SKM-1 (cell line): ENCODE measurements at regions not wholly inside any gene's neighbourhood (a gene's known extent, or its start where the extent isn't known, plus 50 kb on each side); places are given as distances from the start of the nearest gene placed in this dataset.
"Not testable (repeated sequence)": the region's sequence is repeated elsewhere in the genome, so short reads cannot be mapped to it uniquely, and the experiment has no call there.

Experiments
- DNase-seq: peaks from one replicate; lab custom pipeline; 2025; ENCODE audit not compliant: unreplicated experiment; lab: John Stamatoyannopoulos, UW

- DNase-seq = no peak
Measured at GRCh38 chr7:93830141-93830925, 60.2 kb downstream of the TFPI2 start.

- DNase-seq = no peak
Measured at GRCh38 chr7:93828260-93828659, 62.3 kb downstream of the TFPI2 start.

GRCh38 chr7:93823621-93824020 lies 66.9 kb downstream of the TFPI2 start:
- no peak for DNase-seq

GRCh38 chr7:93821463-93821862 lies 69.1 kb downstream of the TFPI2 start:
- no peak for DNase-seq

GRCh38 chr7:93819699-93820098 lies 70.9 kb downstream of the TFPI2 start:
- DNase-seq = no peak

- DNase-seq = no peak
Measured at GRCh38 chr7:93817526-93817925, 73.0 kb downstream of the TFPI2 start.

- no peak for DNase-seq
Measured at GRCh38 chr7:93817004-93817403, 73.5 kb downstream of the TFPI2 start.

- DNase-seq = no peak
Measured at GRCh38 chr7:93813514-93813913, 77.0 kb downstream of the TFPI2 start.

GRCh38 chr7:93812061-93812460 lies 78.5 kb downstream of the TFPI2 start:
- DNase-seq = no peak

GRCh38 chr7:93811198-93811597 lies 79.4 kb downstream of the TFPI2 start:
- no peak for DNase-seq

- DNase-seq = no peak
Measured at GRCh38 chr7:93810561-93810960, 80.0 kb downstream of the TFPI2 start.

- no peak for DNase-seq
Measured at GRCh38 chr7:93804726-93805125, 85.8 kb downstream of the TFPI2 start.

GRCh38 chr7:93799750-93800357 lies 90.7 kb downstream of the TFPI2 start:
- DNase-seq = no peak

GRCh38 chr7:93793084-93793697 lies 97.4 kb downstream of the TFPI2 start:
- DNase-seq = not testable (repeated sequence)

GRCh38 chr7:93779115-93779514 lies 111.4 kb downstream of the TFPI2 start:
- DNase-seq = no peak

- no peak for DNase-seq
Measured at GRCh38 chr7:93778384-93778783, 112.2 kb downstream of the TFPI2 start.

- no peak for DNase-seq
Measured at GRCh38 chr7:93773446-93773845, 117.1 kb downstream of the TFPI2 start.

GRCh38 chr7:93765475-93765874 lies 125.1 kb downstream of the TFPI2 start:
- DNase-seq = no peak

GRCh38 chr7:93758631-93759030 lies 131.9 kb downstream of the TFPI2 start:
- no peak for DNase-seq

- DNase-seq = no peak
Measured at GRCh38 chr7:93757426-93757825, 133.1 kb downstream of the TFPI2 start.

GRCh38 chr7:93756890-93757289 lies 133.7 kb downstream of the TFPI2 start:
- no peak for DNase-seq

- DNase-seq = no peak
Measured at GRCh38 chr7:93751421-93751820, 139.1 kb downstream of the TFPI2 start.
